T-helper 2 cell (primary cell): ENCODE measurements at regions not wholly inside any gene's neighbourhood (a gene's known extent, or its start where the extent isn't known, plus 50 kb on each side); places are given as distances from the start of the nearest gene placed in this dataset.
A peak's percentile ranks its signal among the peaks of the same experiment; 100 is the strongest.

Experiments used
- DNase-seq, 5 experiments: peaks; one replicate each; pipeline versions ENCODE4 v3.0.0 to v3.0.0-alpha.2; 2012 to 2022

DNA sequence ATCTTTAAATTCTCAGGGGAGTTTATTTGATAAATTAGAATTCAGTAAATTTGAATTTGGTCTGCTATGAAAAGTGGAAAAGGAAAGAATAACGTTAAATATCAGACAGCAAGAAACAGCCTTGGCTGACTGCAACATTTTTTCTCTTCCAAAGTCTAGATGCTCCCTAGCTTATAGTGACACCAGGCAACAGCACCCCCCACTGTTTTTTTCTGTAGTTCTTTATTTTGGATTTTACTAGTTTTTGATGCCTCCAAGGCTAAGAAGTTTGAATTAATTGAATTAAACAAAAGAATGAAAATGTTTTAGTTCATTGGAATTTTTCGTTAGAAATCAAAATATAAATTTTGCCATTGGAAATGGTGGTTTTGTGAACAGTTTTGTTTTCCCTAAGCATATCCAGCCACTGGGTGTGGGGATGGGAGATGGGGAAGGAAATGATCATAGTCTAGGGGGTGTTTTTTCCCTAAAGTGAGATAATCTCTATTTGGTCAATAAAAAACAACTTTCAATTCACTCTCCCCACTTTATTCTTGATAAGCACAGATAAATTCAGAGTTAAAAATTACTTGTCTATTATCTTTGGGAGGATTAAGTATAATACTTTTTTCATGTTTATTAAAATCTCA lies 199.3 kb upstream of the CD180 start:
- no peak for DNase-seq

GRCh38 chr5:67393211-67393610 lies 196.6 kb upstream of the CD180 start:
- no peak for DNase-seq

- DNase-seq = no peak
Observed at GRCh38 chr5:67390935-67391334, 194.3 kb upstream of the CD180 start.

DNA sequence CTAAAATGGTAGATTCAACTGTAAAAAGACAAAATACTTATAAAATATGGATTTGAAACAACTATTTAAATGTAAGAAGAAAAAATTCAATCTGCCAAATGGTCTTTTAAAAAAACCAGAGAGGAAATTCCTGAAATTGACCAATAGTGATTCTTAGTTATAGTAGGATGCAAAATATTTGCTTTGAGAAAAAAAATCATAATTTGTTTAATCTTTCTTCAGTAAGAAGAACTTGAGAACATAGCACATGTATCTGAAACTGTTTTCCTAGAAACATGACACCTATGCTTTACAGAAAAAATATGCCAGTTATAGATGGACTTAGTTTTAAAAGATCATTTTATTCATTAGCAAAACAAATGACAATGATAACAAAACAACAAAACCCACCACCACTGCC lies 186.9 kb upstream of the CD180 start:
- no peak for DNase-seq

GRCh38 chr5:67381236-67381880 lies 184.8 kb upstream of the CD180 start:
- DNase-seq = no peak

GRCh38 chr5:67380431-67380830 lies 183.8 kb upstream of the CD180 start:
- DNase-seq = no peak

GRCh38 chr5:67379753-67380152 lies 183.2 kb upstream of the CD180 start:
- no peak for DNase-seq

DNA sequence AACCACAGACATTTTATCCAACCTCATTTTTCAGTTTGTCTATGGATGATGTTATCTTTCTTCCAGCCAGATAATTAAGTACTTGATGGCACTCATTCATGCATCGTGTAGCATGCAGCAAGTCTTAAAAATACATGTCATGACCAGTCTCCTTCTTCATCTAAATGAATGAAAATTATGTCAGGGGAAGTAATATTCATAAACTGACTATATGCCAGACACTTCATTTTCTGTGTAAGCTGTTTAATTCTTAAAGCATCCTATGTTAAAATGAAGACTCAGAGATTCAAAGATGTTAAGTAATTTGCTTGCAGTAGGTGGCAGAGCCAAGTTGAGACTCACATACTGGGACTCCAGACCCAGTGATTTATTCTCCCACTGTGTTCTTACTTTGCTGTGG lies 181.7 kb upstream of the CD180 start:
- no peak for DNase-seq

DNA sequence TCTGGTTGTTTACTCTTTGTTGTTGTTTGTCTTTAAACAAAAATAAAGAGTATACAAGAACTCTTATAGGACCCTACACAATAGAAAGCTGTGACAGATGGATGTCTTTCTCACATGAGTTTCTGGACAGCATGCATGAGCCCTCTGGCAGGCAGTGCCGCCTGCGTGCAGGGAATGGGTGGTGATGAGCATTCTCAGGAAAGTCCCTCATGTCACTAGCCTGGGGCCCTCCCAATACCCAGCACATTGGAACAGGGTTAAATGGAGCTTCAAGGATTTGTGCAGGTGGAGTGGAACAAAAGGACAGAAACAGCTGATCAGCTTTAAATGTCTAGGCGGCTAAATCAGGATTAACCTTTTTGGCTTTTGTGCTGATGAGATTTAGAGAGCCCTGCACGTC lies 181.0 kb upstream of the CD180 start:
- no peak for DNase-seq

GRCh38 chr5:67375606-67376005 lies 179.0 kb upstream of the CD180 start:
- DNase-seq = peak in 1 of 5 experiments; percentile 3

DNA sequence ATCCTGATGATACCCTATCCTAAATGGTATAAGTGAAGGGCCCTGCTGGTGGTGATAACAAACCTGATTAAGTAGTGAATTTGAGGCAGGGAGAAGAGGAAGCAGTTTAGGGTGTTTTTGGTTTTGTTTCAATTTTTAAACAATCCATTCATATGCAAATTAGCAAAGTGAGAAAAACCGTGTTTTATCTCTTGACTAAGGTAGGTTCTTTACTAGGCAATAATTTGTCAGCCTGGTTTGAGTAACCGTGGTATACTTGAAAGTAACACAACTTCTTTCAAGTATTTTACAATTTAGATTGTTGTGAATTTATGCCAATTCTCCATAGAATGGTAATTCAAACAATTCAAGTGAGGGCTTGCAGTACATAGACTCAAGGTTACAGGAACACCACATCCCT lies 177.8 kb upstream of the CD180 start:
- no peak for DNase-seq

DNA sequence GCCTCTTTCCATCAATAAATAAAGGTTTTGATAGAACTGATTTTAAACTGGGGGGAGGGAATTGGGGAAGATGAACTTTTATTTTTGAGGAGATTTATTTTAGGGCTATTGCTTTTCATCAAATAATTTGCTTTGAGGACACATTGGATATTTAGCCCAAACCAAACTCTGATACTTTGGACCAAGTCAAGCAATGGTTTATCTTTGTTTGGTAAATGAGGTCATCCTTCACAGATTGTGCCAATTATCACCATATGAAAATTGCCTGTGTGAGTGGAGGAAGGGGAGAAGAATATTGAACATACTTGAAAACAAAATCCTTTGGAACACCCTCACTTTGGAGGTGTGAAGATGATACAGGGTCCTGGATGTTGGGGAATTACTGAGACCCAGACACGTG lies 176.9 kb upstream of the CD180 start:
- no peak for DNase-seq

DNA sequence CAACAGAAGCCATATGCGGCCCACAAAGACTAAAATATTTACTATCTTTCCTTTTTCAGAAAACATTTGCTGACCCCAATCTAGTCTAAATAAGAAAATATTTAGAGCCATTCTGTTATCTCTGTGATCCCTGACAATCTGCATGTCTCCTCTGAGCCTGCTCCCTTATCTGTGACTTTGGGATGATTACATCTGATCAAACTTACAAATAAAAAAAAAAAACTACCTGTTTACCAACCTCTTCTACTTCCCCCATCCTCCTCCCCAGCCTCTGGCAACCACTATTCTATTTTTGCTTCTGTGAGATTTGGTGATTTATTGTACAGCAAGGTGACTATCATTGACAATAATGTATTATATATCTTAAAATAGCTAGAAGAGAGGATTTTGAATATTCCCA lies 176.3 kb upstream of the CD180 start:
- no peak for DNase-seq

GRCh38 chr5:67371924-67372323 lies 175.3 kb upstream of the CD180 start:
- DNase-seq = no peak

- DNase-seq = no peak
Observed at GRCh38 chr5:67366691-67367395, 170.2 kb upstream of the CD180 start.

DNA sequence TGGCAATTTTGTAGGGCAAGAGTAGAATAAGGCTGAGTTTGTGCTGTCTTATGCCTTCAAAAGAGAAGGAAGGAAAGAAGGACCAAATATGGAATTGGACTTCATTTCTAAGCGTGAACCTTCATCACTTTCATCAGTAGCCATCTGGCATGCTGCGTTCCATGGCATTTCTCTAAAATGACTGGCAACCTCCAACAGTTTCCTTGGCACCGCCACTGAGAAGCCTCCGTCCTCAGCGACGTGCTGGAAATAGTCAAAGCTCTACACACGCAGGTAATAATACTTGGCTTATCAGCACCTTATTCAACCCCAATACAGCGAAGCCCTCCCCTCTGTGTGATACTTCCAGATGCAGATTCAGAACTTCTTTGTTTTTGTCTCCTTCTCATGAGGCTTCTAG lies 169.7 kb upstream of the CD180 start:
- no peak for DNase-seq

GRCh38 chr5:67364381-67364970 lies 167.9 kb upstream of the CD180 start:
- no peak for DNase-seq

DNA sequence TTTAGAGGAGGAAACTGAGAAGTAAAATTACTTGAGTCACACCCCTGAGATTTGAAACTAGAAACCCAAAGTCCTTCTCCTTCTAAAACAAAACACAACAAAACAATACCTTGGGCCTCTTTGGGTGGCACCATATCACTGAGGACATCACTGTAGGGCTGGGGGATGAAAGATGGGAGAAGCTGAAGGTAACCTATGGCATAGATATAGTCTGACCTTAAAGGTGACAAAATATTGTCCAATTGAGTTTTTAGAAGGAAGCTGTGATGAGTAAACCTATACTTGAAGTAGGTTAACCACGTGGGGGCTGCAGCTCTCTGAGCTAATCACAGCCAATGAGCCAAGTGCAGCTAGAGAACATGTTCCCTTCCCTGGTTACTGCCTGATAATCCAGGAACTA lies 167.4 kb upstream of the CD180 start:
- DNase-seq = no peak

DNA sequence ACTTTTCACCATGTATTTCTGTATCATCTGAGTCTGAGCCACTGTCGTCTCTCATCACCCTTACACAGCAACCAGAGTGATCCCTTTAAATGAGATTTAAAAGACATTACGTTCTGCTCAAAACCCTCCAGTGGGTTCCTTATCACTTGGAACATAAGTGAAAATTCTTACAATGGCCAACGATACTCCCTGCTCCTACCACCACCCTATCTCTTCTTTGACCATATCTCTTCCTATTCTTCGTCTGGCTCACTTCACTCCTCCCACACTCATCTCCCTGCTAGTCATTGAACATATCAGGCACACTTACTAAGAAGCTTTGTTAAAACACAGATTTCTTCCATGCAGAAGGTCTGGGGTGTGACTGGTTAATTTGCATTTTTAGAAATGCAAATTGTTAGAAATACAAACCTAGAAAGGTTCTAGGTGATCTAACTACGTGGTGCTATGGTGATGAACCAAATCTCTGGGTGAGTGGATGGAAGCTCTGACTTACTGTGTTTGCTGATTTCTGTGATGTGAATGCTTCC lies 166.6 kb upstream of the CD180 start:
- DNase-seq = no peak

GRCh38 chr5:67361932-67362729 lies 165.5 kb upstream of the CD180 start:
- no peak for DNase-seq

- peak in 1 of 5 experiments; percentile 3 for DNase-seq
Observed at GRCh38 chr5:67360047-67360446, 163.4 kb upstream of the CD180 start.

GRCh38 chr5:67358186-67358585 lies 161.6 kb upstream of the CD180 start:
- no peak for DNase-seq
